ENCODE measurements at regions not wholly inside any gene's neighbourhood (a gene's known extent, or its start where the extent isn't known, plus 50 kb on each side); places are given as distances from the start of the nearest gene placed in this dataset.

GRCh38 chr12:87866578-87867292 lies 162.5 kb downstream of the C12orf50 start:
- no peaks in the 10 kb centered on the region for H3K36me3 Mint-ChIP-seq
- H3K4me3 Mint-ChIP-seq: no peak overlapping the region
- ATAC-seq (replicated peaks) (peak; percentile 49 to 50), DNase-seq (no peak)
- H3K9me3 Mint-ChIP-seq: no peaks in the 10 kb centered on the region
- no peaks in the 10 kb centered on the region for H3K27me3 Mint-ChIP-seq
- no peaks in the 10 kb centered on the region for H3K4me1 Mint-ChIP-seq
- no peak overlapping the region for H3K27ac Mint-ChIP-seq

GRCh38 chr12:87861791-87862190 lies 167.4 kb downstream of the C12orf50 start:
- H3K4me1 Mint-ChIP-seq: no peaks in the 10 kb centered on the region
- no peak overlapping the region for H3K4me3 Mint-ChIP-seq
- H3K27me3 Mint-ChIP-seq: no peaks in the 10 kb centered on the region
- no peaks in the 10 kb centered on the region for H3K36me3 Mint-ChIP-seq
- H3K27ac Mint-ChIP-seq: no peak overlapping the region
- no peaks in the 10 kb centered on the region for H3K9me3 Mint-ChIP-seq
- ATAC-seq (replicated peaks): no peak
- no peak for DNase-seq

- ATAC-seq (replicated peaks): no peak
- Mint-ChIP-seq H3K27me3 (peaks cover under 1 to 4% of the 10 kb centered on the region in 2 donors), H3K4me3 (no peak overlapping the region), H3K4me1 (no peaks in the 10 kb centered on the region), H3K27ac (no peak overlapping the region), H3K36me3 (no peaks in the 10 kb centered on the region), H3K9me3 (no peaks in the 10 kb centered on the region)
- DNase-seq: no peak
Observed at GRCh38 chr12:87853448-87854003, 175.7 kb downstream of the C12orf50 start.

GRCh38 chr12:87849074-87849473 lies 180.1 kb downstream of the C12orf50 start:
- no peak for ATAC-seq (replicated peaks)
- H3K36me3 Mint-ChIP-seq: no peaks in the 10 kb centered on the region
- peaks cover 4 to 8% of the 10 kb centered on the region in 2 donors for H3K27me3 Mint-ChIP-seq
- no peaks in the 10 kb centered on the region for H3K9me3 Mint-ChIP-seq
- DNase-seq: no peak
- no peak overlapping the region for H3K27ac Mint-ChIP-seq
- no peak overlapping the region for H3K4me3 Mint-ChIP-seq
- H3K4me1 Mint-ChIP-seq: no peaks in the 10 kb centered on the region

GRCh38 chr12:87848248-87848868 lies 180.8 kb downstream of the C12orf50 start:
- no peak overlapping the region for H3K4me3 Mint-ChIP-seq
- ATAC-seq (replicated peaks) (peak; percentile 54 to 64), DNase-seq (no peak)
- no peaks in the 10 kb centered on the region for H3K9me3 Mint-ChIP-seq
- no peaks in the 10 kb centered on the region for H3K36me3 Mint-ChIP-seq
- H3K27ac Mint-ChIP-seq: no peak overlapping the region
- peaks cover 4 to 8% of the 10 kb centered on the region in 2 donors for H3K27me3 Mint-ChIP-seq
- no peaks in the 10 kb centered on the region for H3K4me1 Mint-ChIP-seq

GRCh38 chr12:87847147-87847546 lies 182.1 kb downstream of the C12orf50 start:
- no peaks in the 10 kb centered on the region for H3K9me3 Mint-ChIP-seq
- DNase-seq: no peak
- peaks cover 4 to 8% of the 10 kb centered on the region in 2 donors for H3K27me3 Mint-ChIP-seq
- no peaks in the 10 kb centered on the region for H3K4me1 Mint-ChIP-seq
- H3K36me3 Mint-ChIP-seq: no peaks in the 10 kb centered on the region
- no peak overlapping the region for H3K27ac Mint-ChIP-seq
- ATAC-seq (replicated peaks): no peak
- H3K4me3 Mint-ChIP-seq: no peak overlapping the region

GRCh38 chr12:87846045-87846444 lies 183.2 kb downstream of the C12orf50 start:
- no peak overlapping the region for H3K27ac Mint-ChIP-seq
- no peaks in the 10 kb centered on the region for H3K4me1 Mint-ChIP-seq
- H3K27me3 Mint-ChIP-seq: peaks cover 4 to 8% of the 10 kb centered on the region in 2 donors
- H3K9me3 Mint-ChIP-seq: no peaks in the 10 kb centered on the region
- H3K36me3 Mint-ChIP-seq: no peaks in the 10 kb centered on the region
- no peak for DNase-seq
- ATAC-seq (replicated peaks): no peak
- H3K4me3 Mint-ChIP-seq: no peak overlapping the region

- H3K36me3 Mint-ChIP-seq: no peaks in the 10 kb centered on the region
- H3K4me1 Mint-ChIP-seq: no peaks in the 10 kb centered on the region
- H3K9me3 Mint-ChIP-seq: no peaks in the 10 kb centered on the region
- no peak overlapping the region for H3K4me3 Mint-ChIP-seq
- no peak overlapping the region for H3K27ac Mint-ChIP-seq
- ATAC-seq (replicated peaks) (no peak), DNase-seq (no peak)
- peaks cover 0 to under 1% of the 10 kb centered on the region in 2 donors for H3K27me3 Mint-ChIP-seq
Observed at GRCh38 chr12:87841935-87842334, 187.3 kb downstream of the C12orf50 start.

- no peaks in the 10 kb centered on the region for H3K27me3 Mint-ChIP-seq
- H3K36me3 Mint-ChIP-seq: no peaks in the 10 kb centered on the region
- peaks cover 0 to 1% of the 10 kb centered on the region in 2 donors for H3K9me3 Mint-ChIP-seq
- H3K4me3 Mint-ChIP-seq: no peak overlapping the region
- no peak overlapping the region for H3K27ac Mint-ChIP-seq
- H3K4me1 Mint-ChIP-seq: no peaks in the 10 kb centered on the region
- no peak for DNase-seq
- no peak for ATAC-seq (replicated peaks)
Observed at GRCh38 chr12:87836190-87836589, 193.0 kb downstream of the C12orf50 start.

- ATAC-seq (replicated peaks): no peak
- Mint-ChIP-seq H3K4me3 (no peak overlapping the region), H3K36me3 (no peaks in the 10 kb centered on the region), H3K27ac (no peak overlapping the region), H3K4me1 (no peaks in the 10 kb centered on the region), H3K27me3 (no peaks in the 10 kb centered on the region), H3K9me3 (peaks cover 0 to 1% of the 10 kb centered on the region in 2 donors)
- DNase-seq: no peak
Observed at GRCh38 chr12:87828382-87828973, 200.7 kb downstream of the C12orf50 start.

GRCh38 chr12:87827638-87828264 lies 201.4 kb downstream of the C12orf50 start:
- Mint-ChIP-seq H3K27me3 (no peaks in the 10 kb centered on the region), H3K36me3 (no peaks in the 10 kb centered on the region), H3K4me1 (no peaks in the 10 kb centered on the region), H3K9me3 (no peaks in the 10 kb centered on the region), H3K27ac (no peak overlapping the region), H3K4me3 (no peak overlapping the region)
- ATAC-seq (replicated peaks) (no peak), DNase-seq (no peak)

GRCh38 chr12:87822923-87823322 lies 206.3 kb downstream of the C12orf50 start:
- no peak for ATAC-seq (replicated peaks)
- no peaks in the 10 kb centered on the region for H3K27me3 Mint-ChIP-seq

GRCh38 chr12:87820524-87821202 lies 208.5 kb downstream of the C12orf50 start:
- Mint-ChIP-seq H3K27me3 (no peaks in the 10 kb centered on the region), H3K4me1 (no peaks in the 10 kb centered on the region), H3K27ac (no peak overlapping the region), H3K36me3 (no peaks in the 10 kb centered on the region), H3K4me3 (no peak overlapping the region), H3K9me3 (no peaks in the 10 kb centered on the region)
- ATAC-seq (replicated peaks) (no peak), DNase-seq (no peak)

More at GRCh38 chr12:87822923-87823322, 206.3 kb downstream of the C12orf50 start:
- Mint-ChIP-seq H3K27ac (no peak overlapping the region), H3K9me3 (no peaks in the 10 kb centered on the region), H3K36me3 (no peaks in the 10 kb centered on the region), H3K4me3 (no peak overlapping the region), H3K4me1 (no peaks in the 10 kb centered on the region)
- no peak for DNase-seq

- no peak overlapping the region for H3K27ac Mint-ChIP-seq
- H3K27me3 Mint-ChIP-seq: no peaks in the 10 kb centered on the region
- no peaks in the 10 kb centered on the region for H3K4me1 Mint-ChIP-seq
- DNase-seq: no peak
- no peaks in the 10 kb centered on the region for H3K9me3 Mint-ChIP-seq
- H3K36me3 Mint-ChIP-seq: no peaks in the 10 kb centered on the region
- ATAC-seq (replicated peaks): no peak
- no peak overlapping the region for H3K4me3 Mint-ChIP-seq
Observed at GRCh38 chr12:87818441-87818840, 210.8 kb downstream of the C12orf50 start.

Measured in stimulated activated naive B cell treated with anti-CD40 and anti-IgM and Interleukin-4, amounts not matched to agents 10 μg/mL and 1 μg/mL and 100 μg/mL, for 72 hours (primary cell).